Caki2 (cell line): ENCODE measurements at regions not wholly inside any gene's neighbourhood (a gene's known extent, or its start where the extent isn't known, plus 50 kb on each side); places are given as distances from the start of the nearest gene placed in this dataset.
A peak's percentile ranks its signal among the peaks of the same experiment; 100 is the strongest.

Experiments
- DNase-seq: peaks from one replicate; pipeline ENCODE4 v3.0.0-alpha.2; 2015; ENCODE audit warnings: low read depth
- in situ Hi-C: cut with HindIII; loops from 2 replicates; pipeline ENCODE4 v1.10.0; 2016; ENCODE audit warnings: low sequenced_read_pairs, low pct_unique_long_range_greater_than_20kb, mixed read lengths

DNA sequence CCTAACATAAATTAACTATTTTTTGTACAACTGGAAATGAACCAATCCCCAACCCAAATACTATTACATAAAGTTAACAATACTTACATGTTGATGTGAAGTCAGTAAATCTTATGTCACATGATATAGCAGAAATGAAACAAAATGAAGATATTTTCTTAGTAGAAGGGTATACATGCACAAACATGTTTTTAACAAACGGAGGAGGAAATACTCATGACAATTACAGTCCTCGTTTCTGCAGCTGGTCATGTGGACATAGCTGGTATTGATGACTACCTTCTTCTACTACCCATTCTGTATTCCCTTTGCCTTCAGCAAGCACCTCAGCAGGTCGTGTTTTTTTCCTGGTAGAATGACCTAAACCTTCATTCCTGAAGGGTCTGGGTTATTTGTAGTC lies 252.3 kb downstream of the HTR7 start:
- in situ Hi-C loops, result no loop called here
- no peak for DNase-seq

DNA sequence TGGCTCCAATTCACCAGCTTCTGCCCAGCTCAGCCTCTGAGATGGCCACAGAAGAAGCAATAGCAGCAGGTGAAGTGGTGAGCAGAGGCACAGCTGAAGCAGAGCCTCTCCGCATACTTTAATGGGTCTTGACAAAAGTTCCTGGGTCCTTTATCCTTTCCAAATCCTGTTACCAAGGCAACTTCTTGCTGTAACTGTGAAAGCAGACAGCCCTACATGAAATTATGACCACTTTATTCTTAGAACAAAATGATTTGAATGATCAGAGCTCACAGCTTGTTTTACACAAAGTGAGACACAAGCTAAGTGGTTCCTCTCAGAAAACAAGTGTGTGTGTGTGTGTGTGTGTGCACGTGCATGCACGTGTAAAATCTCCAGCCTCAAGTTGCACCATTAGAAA lies 245.6 kb downstream of the HTR7 start:
- in situ Hi-C loops, result no loop called here
- DNase-seq, result no peak

DNA sequence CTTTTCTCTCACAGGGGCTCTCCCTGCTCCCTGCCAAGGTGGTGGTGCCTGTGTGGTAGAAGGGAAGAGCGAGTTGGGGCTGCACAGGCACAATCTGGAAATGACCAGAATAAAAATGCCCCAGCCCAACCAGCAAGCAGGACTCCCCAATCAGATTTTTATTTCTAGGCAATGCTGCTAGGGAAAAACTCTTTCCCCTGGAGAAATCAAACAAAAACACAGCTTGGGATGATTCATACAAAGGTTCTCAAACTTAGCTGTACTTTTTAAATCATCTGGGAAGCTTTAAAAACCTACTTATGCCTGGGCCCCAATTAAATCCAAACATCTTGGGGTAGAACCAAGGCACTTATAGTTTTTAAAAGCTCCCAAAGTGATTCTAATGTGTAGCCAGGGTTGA lies 243.2 kb downstream of the HTR7 start:
- in situ Hi-C loops, result no loop called here
- no peak for DNase-seq

DNA sequence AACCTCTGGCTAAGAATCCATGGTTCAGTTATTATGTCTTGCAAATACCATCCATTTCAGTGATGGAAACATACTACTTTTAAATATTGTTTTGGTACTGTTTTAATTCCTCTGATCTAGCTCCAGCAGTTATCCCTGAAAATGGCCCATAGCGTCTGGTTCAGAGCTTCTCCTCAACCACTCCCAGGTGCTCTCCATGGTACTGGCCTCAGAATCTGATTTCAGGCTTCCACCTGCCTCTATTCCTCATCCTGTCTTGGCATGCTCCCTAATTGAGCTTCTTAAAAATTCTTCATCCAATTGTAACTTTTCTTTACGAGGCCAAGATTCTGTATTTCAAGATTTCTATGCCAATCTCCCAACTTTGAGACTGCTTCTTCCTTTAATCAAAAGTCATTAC lies 236.3 kb downstream of the HTR7 start:
- in situ Hi-C loops, result no loop called here
- DNase-seq, result peak; percentile 5

DNA sequence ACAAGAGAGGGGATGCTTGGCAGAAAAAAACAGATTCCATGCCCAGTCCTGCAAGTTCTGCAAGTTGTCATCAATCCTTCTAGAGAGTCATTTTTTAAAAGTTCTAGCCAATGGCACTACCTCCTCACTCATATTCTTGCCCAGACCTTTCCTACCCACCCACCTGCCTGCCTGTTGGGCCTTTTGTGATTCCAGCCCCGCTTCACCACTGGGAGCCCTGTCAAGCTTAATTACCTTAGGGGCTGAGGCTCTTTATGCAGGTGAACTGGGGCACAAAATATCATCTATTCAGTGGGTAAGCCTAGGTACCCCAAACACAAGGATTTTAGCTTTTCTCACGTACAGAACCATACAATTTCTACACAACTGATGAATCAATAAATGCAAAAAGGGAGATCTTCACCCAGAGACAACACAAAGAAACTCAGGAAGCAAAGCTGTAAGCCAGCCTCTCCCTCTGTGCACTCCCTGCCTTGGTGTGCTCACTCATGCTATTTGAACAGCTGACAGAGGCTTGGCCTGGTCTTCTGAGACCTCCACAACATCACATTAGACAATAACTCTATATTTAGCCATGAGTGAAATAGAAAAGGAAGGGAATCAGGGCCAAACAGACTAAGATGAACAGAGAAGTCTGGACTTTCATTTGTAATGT lies 222.6 kb downstream of the HTR7 start:
- in situ Hi-C loops, result no loop called here

DNA sequence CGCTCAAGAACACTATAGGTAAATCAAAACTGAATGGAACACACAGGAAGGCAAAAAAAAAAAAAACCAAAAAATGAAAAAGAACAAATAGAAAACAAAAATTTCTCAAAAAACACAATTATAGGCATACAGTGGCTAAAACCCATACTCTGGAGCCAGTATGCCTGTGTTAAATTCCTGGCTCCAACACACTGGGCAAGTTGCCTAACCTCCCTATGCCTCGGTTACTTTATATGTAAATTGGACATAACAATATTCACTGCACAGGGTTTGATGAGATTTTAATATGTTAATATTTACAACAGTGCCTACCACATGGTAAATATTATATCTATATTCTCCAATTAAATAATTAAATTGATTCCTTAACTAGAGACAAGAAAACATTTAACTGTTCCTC lies 217.1 kb downstream of the HTR7 start:
- DNase-seq, result no peak
- in situ Hi-C loops, result no loop called here

More for the DNA sequence above, 222.6 kb downstream of the HTR7 start:
- no peak for DNase-seq

DNA sequence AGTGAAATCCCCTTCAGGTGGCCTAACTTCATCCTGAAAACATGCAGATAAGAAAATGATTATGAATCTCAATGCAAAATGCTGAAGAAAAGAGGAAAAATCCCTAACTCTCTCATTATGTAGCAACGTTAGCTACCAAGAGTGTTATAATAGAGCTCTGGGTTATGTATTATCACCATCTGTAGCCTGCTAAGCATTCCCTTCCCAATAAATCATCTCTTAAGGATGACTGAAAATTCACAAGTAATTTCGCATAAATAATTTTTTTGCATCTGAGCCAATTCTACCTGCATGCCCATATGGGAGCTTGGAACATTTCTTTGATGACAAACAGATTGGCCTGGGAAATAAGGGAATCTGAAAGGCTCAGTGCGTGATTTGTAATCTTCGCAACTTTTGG lies 216.1 kb downstream of the HTR7 start:
- in situ Hi-C loops, result no loop called here
- DNase-seq, result no peak

DNA sequence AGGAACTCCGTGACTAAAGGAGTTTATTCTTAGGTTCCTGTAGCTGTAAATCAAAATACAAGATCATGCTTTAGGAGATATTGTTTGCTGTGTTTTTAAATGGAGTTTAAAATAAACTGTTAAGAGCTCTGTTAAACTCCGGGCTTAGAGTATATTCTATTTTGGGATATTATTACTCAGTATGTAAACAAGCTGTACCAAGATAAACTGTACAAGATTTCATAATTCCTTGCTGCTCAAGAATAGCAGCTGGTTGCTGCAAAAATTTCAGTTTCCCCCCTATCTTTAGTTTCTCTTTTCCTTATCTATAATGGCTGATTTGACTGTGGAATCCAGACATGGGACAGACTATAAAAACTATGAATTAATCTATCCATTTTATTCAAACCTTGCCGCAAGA lies 215.7 kb downstream of the HTR7 start:
- DNase-seq, result no peak
- in situ Hi-C loops, result no loop called here

DNA sequence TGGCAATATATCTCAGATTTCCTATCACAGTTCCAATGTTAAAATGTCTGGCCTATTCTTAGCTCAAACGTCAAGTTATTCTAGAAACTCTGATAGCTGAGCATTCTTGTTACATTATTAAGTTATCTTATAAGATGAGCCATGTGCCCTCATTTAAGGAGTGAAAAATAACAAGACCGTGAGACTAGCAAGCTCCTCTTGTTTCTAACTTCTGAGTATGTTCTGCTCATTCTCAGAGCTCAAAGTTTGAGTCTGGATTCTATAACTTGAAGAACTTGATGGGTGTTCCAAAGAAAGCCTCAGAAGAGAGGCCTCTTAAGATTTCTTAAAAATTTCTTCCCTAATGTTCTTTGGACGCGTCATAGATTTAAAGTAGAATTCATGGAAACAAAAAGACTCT lies 215.2 kb downstream of the HTR7 start:
- in situ Hi-C loops, result no loop called here

DNA sequence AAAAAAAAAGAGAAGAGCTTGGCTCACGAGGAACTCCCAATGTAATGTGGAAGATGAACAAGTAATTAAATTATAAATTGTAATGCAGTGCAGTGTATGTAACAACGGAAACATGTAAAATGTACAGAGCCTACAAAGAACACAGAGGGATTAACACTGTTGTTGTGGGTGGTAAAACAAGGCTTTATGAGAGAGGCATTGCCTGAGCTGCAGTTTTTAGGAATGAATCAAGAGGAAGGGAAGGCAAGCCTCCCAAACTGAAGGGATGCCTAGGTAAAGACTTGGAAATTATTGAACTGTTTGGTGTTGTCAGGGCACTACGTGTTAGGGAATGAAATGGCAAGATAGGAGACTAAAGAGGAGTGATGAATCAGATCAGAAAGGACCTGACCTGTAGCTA lies 213.7 kb downstream of the HTR7 start:
- DNase-seq, result no peak
- in situ Hi-C loops, result no loop called here

More for the DNA sequence above, 215.2 kb downstream of the HTR7 start:
- no peak for DNase-seq

DNA sequence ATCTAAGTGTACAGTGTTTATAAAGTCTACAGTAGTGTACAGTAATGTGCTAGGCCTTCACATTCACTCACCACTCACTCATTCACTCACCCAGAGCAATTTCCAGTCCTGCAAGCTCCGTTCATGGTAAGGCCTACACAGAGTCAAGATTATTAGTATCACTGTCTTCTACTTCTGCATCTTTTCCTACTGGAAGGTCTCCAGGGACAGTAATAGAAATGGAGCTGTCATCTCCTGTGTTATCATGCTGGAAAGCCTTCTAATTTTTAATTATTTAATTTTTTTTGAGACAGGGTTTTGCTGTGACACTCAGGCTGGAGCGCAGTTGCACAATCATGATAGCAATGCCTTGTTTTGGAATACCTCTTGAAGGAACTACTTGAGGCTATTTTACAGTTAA lies 207.0 kb downstream of the HTR7 start:
- in situ Hi-C loops, result no loop called here
- DNase-seq, result no peak

DNA sequence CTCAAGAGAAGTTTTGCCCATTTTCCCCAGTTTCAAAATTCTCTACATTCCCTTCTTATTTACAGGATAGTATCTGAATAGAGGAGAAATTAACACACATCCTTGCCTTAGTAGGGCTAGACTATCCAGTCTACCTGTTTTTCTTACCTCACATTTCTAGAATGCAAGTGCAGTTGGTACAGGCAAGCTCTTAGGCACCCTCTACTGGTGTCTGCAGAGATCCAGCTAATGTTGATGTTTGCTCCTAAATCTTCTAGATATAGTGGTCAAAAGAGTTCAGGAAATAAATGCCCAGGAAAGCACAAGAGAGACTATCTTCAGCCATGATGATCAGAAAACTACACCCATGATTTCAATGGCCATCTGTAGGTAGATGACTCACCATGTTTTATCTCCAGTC lies 205.3 kb downstream of the HTR7 start:
- in situ Hi-C loops, result no loop called here
- DNase-seq, result peak; percentile 17

DNA sequence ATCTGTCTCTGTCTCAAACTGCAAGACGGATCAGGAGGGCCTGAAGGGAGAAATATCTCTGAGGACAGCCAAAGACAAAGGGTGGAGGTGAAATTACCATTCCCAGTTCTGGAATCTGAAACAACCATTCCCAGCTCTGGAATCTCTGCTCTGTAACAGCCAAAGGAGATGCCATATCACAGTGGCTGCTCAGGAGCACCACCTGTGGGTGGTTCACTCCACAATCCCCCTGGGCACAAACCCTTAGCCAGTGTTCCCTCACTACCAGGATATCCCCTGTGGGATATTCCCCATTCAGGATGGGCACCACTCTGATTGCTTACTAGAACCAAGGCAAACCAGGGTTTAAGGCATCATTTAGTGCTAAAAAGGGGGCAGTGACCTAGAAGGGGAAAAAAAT lies 199.0 kb downstream of the HTR7 start:
- DNase-seq, result no peak
- in situ Hi-C loops, result no loop called here

DNA sequence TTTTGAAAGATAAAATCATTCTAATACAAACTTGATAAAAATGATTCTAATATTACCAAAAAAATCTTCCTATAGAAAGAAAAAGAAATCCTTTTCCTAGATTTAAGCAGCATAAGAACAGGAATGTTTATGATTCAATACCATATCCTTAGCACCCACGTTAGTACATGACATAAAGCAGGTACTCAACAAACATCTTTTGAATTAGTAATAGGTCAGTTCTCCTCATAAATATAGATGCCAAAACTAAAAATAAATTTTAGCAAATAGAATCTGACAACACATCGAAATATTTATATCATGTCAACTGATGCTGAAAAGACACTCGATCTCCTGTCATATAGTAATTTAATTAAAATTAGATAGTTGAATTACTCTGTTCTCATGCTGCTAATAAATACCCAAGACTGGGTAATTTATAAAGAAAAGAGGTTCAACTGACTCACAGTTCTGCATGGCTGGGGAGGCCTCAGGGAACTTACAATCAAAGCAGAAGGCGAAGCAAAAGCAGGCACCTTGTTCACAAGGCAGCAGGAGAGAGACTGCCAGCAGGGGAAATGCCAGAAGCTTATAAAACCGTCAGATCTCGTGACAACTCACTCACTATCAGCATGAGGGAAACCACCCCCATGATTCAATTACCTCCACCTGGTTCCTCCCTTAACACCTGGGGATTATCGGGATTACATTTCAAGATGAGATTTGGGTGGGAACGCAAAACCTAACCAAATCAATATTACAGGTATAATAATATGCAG lies 191.8 kb downstream of the HTR7 start:
- no peak for DNase-seq
- in situ Hi-C loops, result no loop called here

DNA sequence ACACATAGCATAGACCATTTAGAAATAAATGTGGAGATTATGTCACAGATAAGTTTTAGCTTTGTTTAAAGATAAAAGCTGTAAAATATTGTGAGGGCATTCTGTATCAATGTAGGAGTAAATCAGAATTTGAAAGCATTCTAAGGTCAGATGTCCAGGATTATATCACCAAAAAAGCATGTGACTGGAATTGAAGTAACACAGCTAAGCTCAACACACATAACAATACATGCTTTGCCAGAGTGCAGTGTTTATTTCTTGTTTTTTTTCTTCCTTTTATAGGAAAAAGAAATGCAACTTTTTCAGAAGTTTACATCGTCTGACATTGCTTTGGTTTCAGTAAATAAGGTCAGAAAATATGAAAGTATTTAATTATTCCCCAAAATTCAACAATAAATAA lies 183.4 kb downstream of the HTR7 start:
- in situ Hi-C loops, result no loop called here
- no peak for DNase-seq

DNA sequence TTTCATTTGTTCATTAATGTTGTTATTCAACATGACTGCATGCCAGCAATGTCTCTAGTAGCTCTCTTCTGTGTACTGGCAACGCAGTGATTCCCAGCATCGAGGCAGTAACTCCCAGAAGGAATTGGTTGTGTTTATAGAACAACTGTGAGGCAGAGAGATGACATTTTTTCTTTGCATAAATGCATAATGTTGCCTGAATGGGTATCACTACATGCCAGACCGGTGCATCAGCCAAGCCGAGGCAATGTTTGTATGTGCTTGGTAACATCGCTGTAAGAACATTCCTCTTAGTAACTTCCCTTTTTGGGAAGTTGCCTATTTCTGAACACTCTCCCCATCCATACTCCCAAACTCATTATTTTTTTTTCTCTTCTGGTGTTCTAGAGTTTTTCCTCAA lies 182.9 kb downstream of the HTR7 start:
- in situ Hi-C loops, result no loop called here
- DNase-seq, result no peak

DNA sequence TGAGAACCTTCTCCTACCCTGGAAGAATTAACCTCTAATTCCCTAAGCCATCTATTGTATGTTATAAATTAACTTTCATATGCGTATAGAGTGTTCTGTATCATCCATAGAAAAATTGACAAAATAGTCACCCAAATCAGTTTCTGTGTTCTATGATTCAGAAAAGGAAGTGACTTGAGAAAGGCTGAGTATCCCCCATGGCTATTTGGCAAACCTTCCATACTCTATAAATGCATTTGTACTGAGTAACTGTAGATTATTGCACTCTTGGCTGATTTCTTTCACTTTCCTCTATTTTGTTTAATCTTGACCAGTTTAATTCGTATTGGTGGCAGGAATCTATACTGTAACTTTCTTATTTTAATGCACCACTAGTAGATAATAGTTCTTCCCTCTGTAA lies 182.2 kb downstream of the HTR7 start:
- no peak for DNase-seq
- in situ Hi-C loops, result no loop called here
